ENCODE measurements at regions not wholly inside any gene's neighbourhood (a gene's known extent, or its start where the extent isn't known, plus 50 kb on each side); places are given as distances from the start of the nearest gene placed in this dataset.

- TF ChIP-seq, protein P1, sequence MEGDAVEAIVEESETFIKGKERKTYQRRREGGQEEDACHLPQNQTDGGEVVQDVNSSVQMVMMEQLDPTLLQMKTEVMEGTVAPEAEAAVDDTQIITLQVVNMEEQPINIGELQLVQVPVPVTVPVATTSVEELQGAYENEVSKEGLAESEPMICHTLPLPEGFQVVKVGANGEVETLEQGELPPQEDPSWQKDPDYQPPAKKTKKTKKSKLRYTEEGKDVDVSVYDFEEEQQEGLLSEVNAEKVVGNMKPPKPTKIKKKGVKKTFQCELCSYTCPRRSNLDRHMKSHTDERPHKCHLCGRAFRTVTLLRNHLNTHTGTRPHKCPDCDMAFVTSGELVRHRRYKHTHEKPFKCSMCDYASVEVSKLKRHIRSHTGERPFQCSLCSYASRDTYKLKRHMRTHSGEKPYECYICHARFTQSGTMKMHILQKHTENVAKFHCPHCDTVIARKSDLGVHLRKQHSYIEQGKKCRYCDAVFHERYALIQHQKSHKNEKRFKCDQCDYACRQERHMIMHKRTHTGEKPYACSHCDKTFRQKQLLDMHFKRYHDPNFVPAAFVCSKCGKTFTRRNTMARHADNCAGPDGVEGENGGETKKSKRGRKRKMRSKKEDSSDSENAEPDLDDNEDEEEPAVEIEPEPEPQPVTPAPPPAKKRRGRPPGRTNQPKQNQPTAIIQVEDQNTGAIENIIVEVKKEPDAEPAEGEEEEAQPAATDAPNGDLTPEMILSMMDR (conservative IDR thresholded peaks at IDR 0.05) = no peak
- TF ChIP-seq ZFX (IDR thresholded peaks at IDR 0.05) = no peak
Observed at GRCh38 chr4:100098011-100098545, 92.2 kb downstream of the DDIT4L start.

All from C4-2B (cell line).